DOHH2 (cell line): ENCODE measurements at regions not wholly inside any gene's neighbourhood (a gene's known extent, or its start where the extent isn't known, plus 50 kb on each side); places are given as distances from the start of the nearest gene placed in this dataset.

Experiments
- CTCF ChIP-seq: fragments of 200-600 bp; sonication (generic); IDR thresholded peaks from one replicate; pipeline ENCODE4 v1.5.1; 2014; ENCODE audit warnings: antibody characterized with exemption, mild to moderate bottlenecking, low read depth, low read length; ENCODE audit not compliant: poor library complexity, severe bottlenecking
- EZH2phosphoT487 ChIP-seq: fragments of 200-600 bp; sonication (generic); IDR thresholded peaks from 2 replicates; pipeline ENCODE4 v1.6.1; 2017; ENCODE audit warnings: borderline replicate concordance, mild to moderate bottlenecking, antibody characterized with exemption, low read length, moderate library complexity, mixed read lengths

- TF ChIP-seq CTCF (no peak), EZH2phosphoT487 (no peak)
Observed at GRCh38 chr15:81478354-81478753, 104.3 kb upstream of the TMC3 start.
